ENCODE measurements at regions not wholly inside any gene's neighbourhood (a gene's known extent, or its start where the extent isn't known, plus 50 kb on each side); places are given as distances from the start of the nearest gene placed in this dataset.

DNA sequence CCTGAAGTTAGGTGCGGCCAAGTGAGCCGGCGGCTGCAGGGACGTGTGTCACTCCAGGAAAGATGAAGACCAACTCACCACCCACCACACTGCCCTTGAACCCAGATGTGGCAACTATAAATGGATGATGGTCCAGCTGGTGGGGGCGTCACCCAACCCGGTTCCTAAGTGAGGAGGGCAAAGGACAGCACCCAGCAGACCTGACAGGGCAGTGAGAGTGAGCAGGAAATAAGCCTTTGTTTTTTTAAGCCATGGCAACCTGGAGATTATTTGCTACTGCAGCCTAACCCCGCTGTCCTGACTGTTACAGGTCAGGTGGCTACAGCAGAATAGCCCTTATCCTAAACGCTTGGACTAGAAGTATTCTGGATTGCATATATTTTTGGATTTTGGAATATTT, 228.9 kb downstream of the CTTN start:
- DNase-seq (ENCODE audit: low read depth) = no peak

GRCh38 chr11:70628176-70628854, 230.0 kb downstream of the CTTN start:
- DNase-seq (ENCODE audit: low read depth) = no peak

GRCh38 chr11:70628855-70629844, 230.8 kb downstream of the CTTN start:
- no peak for DNase-seq (ENCODE audit: low read depth)

DNA sequence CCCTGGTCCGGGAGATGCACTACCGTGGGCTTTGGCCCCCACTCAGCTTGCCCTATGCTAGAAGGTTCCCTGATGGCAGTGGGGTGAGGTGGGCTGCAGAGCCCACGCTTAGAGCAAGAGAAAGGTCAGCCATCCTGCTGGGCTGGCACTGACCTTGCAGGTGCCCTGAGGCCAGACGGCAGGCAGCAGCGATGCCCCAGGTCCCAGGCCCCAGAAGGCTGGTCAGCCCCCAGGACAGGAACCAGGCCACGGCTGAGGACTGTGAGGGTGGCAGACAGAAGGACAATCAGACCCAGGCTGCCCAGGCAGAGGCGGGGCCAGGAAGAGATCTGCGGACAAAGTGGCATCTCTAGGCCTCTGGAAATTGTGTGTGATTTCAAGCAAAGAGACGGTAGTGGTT, 231.7 kb downstream of the CTTN start:
- DNase-seq (ENCODE audit: low read depth) = no peak

DNA sequence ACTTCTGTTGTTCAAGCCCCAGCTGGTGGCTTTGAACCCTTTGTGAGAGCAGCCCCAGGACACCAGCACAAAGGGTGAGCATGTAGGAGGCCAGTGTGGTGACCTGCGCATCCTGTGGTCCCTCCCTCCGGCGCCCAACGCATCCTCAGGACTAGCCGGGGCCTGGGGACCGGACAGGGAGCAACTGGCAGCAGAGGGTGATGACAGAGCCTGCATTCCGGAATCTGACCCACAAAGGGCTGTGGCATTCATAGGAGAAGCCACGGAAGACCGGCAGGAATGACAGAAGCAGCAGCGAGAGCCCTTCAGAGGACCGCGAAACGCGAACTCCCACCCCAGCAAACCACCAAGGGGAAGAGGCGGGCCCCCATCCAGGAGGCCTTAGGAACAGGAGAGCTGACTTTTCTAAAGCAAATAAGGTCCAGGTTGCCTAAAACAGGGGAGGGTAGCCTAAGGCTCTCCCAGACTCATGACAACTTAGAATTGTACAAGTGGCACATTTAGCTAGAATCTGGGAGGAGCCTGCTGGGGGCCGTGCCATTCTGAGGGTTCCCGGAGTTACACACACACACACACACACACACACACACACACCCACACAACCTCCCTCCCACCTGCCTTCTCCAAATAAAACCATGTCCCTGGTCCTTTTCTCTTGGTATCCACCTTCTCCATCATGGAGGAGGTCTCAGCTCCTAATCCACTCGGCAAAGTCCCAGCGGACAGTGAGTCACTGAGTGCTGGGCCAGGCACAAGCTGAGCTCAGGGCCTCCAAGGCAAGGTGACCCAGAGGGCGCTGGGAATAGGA, 232.7 kb downstream of the CTTN start:
- no peak for DNase-seq (ENCODE audit: low read depth)

DNA sequence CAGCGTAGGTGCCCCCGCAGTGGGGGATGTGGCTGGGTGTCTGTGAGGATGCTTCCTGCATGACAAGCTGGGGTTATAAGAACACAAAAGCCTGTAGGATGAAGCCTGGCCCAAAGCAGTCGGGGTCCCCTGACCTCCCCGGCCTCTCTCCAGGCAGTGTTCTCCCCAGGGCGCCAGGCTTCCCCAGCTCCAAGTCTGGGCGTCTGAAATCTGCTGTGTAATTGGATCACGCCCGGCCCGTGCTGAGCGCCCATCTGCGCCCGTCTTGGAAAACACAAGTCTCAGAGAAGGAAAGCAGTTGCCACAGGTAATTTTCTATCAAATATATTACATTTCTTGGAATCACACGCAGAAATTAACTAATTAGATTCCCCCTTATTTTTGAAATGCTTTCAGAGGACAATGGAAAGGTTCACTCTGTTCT, 233.3 kb downstream of the CTTN start:
- no peak for DNase-seq (ENCODE audit: low read depth)

GRCh38 chr11:70633610-70634009, 235.3 kb downstream of the CTTN start:
- DNase-seq (ENCODE audit: low read depth) = no peak

DNA sequence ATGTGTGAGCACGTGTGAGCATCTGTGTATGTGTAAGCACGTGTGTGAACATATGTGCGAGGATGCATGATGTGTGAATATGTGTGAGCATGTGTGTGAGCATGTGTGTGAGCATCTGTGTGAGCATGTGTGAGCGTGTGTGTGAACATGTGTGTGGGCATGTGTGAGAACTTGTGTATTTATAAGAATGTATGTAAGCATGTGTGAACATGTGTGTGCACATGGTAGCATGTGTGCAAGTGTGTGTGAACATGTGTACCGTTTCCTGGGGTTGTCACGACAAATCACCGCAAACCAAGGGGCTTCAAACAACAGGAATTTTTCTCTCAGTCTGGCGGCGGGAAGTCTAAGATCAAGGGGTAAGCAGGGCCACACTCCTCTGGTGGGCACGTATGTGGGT, 238.3 kb downstream of the CTTN start:
- no peak for DNase-seq (ENCODE audit: low read depth)

- no peak for DNase-seq (ENCODE audit: low read depth)
Observed at GRCh38 chr11:70637186-70637800, 239.0 kb downstream of the CTTN start.

DNA sequence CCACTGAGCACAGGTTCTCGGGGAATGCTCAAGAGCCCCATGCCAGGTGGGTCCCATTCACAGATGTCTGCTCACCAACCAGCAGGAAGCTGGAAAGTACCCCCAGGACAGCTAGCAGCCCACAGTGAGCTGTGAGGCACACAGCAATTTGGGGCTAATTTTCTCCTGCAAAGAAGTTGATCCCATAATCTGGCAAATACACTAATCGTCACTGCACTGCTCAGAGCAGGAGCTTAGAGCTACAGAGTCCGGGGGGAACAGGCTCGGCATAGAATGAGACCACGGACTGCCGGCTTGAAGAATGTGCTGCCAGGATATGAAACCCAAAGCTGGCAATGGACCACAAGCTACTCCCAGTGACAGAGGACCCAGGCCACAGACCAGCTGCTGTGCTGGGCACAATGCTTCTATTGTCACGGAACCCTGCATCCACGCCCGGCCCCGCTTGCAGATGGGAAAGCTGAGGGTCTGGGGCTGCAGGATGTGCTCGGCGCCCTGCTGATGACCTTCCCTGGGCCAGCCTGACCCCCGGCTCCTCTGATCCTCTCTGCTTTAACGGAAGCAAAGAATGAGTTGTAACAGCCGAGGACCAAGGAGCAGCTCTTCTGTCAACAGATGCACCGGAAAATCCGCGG, 239.7 kb downstream of the CTTN start:
- DNase-seq (ENCODE audit: low read depth) = no peak

- no peak for DNase-seq (ENCODE audit: low read depth)
Observed at GRCh38 chr11:70640408-70640807, 242.1 kb downstream of the CTTN start.

DNA sequence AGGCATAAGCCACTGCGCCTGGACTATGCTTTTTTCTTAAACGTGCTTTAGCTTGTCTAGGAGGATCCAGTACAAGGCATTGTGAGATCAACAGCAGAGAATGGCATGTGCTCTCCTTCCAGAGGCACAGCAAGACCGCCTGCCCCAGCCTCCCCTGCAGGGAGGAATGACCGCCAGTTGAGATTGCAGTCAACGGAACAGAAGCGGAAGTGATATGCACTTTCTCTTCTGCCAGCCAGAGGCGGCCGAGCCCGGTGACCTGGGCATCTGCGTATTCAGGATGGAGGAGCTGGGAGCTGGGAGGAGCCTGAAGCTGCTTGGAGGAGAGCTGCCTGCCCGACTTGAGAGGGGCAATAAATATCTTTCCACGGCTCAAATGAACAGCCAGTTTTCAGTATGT, 243.0 kb downstream of the CTTN start:
- DNase-seq (ENCODE audit: low read depth) = no peak

DNA sequence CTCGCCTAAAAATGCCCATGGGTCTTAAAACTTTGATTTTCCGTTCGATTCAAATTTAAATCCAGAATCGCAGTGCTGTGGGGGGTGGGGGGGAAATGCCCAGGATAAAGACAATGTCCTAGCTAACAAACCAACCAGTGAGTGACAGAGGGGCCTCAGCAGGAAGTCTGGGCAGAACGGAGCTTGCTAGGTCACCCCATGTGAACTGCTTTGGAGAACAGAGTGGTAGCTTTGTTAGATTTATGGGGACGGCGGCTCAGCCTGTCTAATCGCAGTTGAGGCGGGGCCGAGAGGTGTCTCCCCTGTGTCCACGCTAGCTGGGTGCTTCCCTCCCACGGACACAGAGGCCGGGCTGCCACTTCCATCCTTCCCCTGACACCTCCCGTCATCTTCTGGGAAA, 243.9 kb downstream of the CTTN start:
- DNase-seq (ENCODE audit: low read depth) = no peak

- DNase-seq (ENCODE audit: low read depth) = no peak
Observed at GRCh38 chr11:70643642-70644041, 245.3 kb downstream of the CTTN start.

DNA sequence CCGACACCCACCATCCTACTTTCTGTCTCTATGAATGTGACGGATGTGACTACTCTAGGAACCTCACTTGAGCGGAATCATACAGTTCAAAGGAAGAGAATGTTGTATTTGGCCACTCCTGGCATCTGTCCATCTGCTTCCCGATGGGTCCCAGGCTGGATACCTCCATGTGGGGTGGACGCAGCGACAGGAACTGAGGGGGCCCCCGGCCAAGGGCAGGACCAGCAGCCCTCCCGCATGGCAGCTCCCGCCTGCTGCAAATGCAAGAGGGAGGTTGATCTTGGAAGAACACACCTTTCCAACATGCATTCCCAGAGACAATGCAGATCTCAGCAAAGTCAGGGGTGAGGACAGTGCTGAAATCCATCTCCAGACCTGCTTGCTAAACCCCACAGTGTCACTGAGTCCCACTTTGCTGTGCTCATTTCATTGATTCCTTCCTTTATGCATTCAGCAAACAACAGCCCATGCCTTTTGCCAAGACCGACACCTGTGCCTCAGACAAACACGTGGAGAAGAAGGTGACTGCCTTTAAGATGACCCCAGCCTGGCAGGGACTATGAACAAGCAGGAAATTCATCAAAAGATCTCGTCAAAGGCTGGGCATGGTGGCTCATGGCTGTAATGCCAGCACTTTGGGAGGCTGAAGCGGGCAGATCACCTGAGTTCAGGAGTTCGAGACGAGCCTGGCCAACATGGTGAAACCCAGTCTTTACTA, 246.2 kb downstream of the CTTN start:
- DNase-seq (ENCODE audit: low read depth) = no peak

DNA sequence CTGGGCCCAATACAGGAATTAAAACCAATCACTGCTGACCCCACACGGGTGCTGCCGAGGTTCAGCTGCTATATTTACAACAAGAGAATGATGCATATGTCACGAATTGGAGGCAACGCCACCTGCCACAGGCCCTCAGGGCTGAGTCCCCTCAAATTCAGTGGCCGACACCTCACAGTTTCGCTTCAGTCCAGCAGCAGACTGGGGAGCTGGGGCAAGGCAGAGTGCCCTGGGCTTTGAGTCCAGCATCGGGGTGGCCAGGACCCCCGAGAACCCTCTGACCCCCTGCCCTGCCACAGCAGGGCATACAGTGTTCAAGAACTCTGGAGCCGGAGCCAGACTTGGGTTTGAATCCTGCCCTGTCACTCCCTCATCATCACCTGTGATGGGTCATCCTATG, 247.2 kb downstream of the CTTN start:
- no peak for DNase-seq (ENCODE audit: low read depth)

DNA sequence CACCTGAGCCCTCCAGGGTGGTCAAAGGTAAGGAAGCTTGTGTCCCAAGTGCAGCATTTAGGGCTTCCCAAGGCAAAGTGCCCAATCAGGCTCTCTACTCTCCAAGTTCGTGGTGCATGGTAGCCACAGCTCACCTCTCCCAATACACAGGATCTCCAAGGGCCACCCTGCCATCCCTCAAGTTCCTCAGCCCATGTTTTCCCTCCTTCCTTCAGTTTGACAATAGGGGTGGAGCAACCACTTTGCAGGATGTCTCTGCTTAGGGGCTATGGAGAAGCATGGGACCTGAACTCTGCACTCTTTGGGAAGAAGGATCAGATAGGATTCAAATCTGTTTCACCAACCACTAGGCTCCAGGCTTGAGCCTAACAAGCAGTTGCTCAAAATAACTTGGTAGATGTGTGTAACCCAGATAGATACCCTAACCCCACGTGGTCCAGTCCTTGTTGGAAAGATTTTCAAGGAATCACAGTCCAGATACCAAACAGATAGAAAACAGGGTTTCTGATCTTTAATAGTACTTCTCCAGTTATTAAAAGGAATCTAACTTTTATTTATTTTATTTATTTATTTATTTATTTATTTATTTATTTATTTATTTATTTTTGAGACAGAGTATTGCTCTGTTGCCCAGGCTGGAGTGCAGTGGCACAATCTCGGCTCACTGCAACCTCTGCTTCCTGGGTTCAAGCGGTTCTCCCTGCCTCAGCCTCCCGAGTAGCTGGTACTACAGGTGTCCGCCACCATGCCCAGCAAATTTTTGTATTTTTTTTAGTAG, 248.1 kb downstream of the CTTN start:
- no peak for DNase-seq (ENCODE audit: low read depth)

DNA sequence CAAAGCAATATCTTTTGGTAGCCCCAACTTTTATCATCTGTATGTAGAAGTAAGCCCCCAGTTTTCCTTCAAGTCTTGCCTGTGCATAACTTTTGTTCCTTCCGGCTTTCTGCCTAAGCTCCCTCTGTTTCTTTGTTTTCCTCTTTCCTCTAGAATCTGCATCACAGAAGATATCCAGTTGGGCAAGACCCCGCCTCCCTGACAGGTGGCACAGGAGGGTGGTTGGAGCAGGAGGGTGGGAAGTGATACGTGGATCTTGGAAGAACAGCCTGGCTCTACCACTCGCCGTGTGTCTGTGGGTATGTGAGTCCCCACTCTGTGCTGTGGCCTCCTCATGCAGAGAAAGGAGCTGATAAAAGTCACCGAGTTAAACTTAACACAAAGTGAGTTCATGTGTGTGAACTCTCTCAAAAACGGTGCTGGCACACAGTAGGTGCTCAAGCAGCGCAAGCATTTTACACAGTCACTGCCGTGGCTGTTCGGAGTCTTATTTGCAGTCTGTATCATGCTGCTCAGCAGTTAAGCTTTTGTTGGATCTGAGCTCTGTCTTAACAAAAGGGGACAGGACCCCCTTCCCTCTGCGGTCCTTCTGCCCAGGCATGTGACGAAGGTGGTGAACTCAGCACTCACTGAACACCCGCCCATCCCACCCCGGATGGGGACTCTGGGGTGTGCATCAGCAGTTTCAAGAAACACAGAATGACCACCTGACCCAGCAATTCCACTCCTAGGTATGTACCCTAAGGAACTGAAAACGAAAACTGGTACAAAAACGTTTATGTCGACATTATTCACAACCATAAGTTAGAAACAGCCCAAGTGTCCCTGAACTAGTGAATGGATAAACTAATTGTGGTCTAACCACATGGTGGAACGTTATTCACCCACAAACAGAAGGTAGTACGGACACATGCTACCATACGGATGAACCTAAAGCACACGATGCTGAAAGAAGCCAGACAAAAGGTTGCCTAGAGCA, 249.1 kb downstream of the CTTN start:
- DNase-seq (ENCODE audit: low read depth) = no peak
